Epithelial cell of proximal tubule (primary cell): ENCODE measurements at regions not wholly inside any gene's neighbourhood (a gene's known extent, or its start where the extent isn't known, plus 50 kb on each side); places are given as distances from the start of the nearest gene placed in this dataset.
A peak's percentile ranks its signal among the peaks of the same experiment; 100 is the strongest.
"Not testable (repeated sequence)": the region's sequence is repeated elsewhere in the genome, so short reads cannot be mapped to it uniquely, and the experiment has no call there.

Experiments
- DNase-seq: peaks from one replicate; pipeline ENCODE4 v3.0.0-alpha.2; 2011; ENCODE audit warnings: low read depth
- H3K4me3 ChIP-seq: 2 replicates; pipeline ENCODE4 v1.5.1; 2011; ENCODE audit warnings: low read depth, mild to moderate bottlenecking, low read length
- CTCF ChIP-seq: conservative IDR thresholded peaks from 2 replicates; pipeline ENCODE4 v1.5.1; 2012; ENCODE audit warnings: low read depth, mild to moderate bottlenecking, low read length

DNA sequence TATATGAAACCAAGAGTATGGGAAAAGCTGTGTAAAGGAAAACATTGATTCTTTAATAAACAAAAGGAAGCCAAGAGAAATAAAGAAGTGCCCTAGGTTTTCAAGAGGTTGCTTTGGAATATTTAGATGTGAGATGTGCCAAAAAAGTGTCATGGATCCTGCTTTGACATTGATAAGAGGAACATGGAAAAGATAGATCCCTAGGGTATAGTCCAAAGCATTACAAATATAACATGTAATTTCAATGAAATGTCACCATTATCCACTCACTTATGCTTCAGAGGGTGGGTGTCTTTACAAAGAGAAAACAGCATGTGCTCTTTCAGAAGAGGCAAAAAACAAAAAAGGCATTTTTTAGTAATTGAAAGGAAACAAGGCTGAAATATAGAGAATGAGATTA is 1196.7 kb downstream of the EFNA5 start:
- no peak for TF ChIP-seq CTCF
- no peak for DNase-seq
- H3K4me3 ChIP-seq = no peak overlapping the region

DNA sequence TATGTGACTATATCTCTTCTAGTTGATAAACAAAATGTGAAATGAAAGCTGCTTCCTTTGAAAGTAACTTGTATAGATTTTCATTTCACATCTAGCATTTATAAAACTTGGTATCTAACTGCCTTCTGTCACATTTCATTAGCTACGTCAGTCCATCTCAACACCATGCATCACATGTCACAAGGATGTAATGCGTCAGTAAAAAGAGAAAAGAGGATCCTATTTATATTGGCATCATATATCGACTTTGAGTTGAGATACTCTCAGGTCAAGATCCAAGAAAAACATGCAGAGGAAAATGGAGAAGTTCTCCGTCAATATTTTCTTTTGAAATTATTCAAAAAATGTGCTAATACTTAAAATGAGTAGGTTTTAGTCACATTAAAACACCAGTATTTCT is 1211.2 kb downstream of the EFNA5 start:
- DNase-seq = no peak
- no peak overlapping the region for H3K4me3 ChIP-seq
- no peak for TF ChIP-seq CTCF

- peak; percentile 57 for DNase-seq
- no peak overlapping the region for H3K4me3 ChIP-seq
- TF ChIP-seq CTCF = peak; percentile 84
These were observed 1215.9 kb downstream of the EFNA5 start for GRCh38 chr5:106454651-106455415.

DNA sequence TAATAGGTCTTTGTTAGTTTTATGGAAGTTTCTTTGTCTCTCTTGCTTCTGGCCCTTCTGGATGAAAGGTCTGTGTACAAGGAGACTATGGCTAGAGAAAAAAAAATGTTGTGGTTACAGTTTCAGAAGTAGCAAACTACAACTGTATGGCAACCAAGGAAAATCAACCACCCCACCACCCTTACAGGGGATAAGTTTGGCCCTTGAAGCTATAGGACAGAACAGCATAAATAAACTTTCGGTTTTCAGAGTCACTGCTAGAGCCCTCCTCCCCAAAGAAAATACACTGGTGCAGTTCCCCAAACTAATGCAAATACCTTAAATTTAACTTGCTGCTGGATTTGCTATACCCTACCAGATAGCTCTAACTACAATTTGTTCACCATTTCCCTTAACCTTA is 1216.7 kb downstream of the EFNA5 start:
- H3K4me3 ChIP-seq = no peak overlapping the region

GRCh38 chr5:106451998-106452397 is 1218.7 kb downstream of the EFNA5 start:
- no peak for TF ChIP-seq CTCF
- H3K4me3 ChIP-seq = no peak overlapping the region
- DNase-seq = no peak

More for the DNA sequence above, 1216.7 kb downstream of the EFNA5 start:
- TF ChIP-seq CTCF = no peak
- no peak for DNase-seq

GRCh38 chr5:106443746-106444145 is 1227.0 kb downstream of the EFNA5 start:
- H3K4me3 ChIP-seq = no peak overlapping the region
- TF ChIP-seq CTCF = no peak
- no peak for DNase-seq

GRCh38 chr5:106435185-106435584 is 1235.6 kb downstream of the EFNA5 start:
- no peak overlapping the region for H3K4me3 ChIP-seq
- no peak for DNase-seq
- no peak for TF ChIP-seq CTCF

GRCh38 chr5:106430733-106431132 is 1240.0 kb downstream of the EFNA5 start:
- H3K4me3 ChIP-seq, DNase-seq: not testable (repeated sequence)
